ENCODE measurements at regions not wholly inside any gene's neighbourhood (a gene's known extent, or its start where the extent isn't known, plus 50 kb on each side); places are given as distances from the start of the nearest gene placed in this dataset.

GRCh38 chr9:103399535-103399934 is 404.4 kb downstream of the CYLC2 start:
- TF ChIP-seq CTCF (IDR thresholded peaks at IDR 0.05): no peak
- TF ChIP-seq POLR2A (IDR thresholded peaks at IDR 0.05): no peak
